Stimulated activated CD4-positive, alpha-beta T cell treated with anti-CD3 and anti-CD28 coated beads, TNF-alpha, amount 100 ng/mL, for 4 hours (primary cell): ENCODE measurements at regions not wholly inside any gene's neighbourhood (a gene's known extent, or its start where the extent isn't known, plus 50 kb on each side); places are given as distances from the start of the nearest gene placed in this dataset.
"Not testable (repeated sequence)": the region's sequence is repeated elsewhere in the genome, so short reads cannot be mapped to it uniquely, and the experiment has no call there.

Experiments used
- DNase-seq, 3 experiments: peaks; one replicate each; pipeline ENCODE4 v3.0.0-alpha.2; 2020; ENCODE audit warnings: low read depth in 3 of 3

DNA sequence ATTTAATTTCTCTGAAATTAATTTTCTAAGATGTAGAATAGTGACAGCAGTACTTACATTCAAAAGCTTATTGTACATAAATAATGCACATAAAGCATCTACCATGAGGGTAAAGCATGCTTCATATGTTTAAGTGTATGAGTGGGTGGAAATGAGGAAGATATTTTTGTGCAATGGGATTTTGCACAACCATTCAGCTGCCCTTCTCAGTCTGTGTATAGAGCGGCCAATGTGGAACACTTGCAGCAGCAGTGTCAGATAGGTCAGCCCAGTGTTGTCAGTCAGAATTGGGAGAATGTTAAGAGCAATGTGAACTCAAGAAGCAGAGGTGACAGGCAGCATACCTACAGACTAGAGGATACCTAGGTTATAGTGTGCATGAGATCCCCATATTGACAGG, 72.5 kb upstream of the ATP2B1 start:
- DNase-seq, result no peak

DNA sequence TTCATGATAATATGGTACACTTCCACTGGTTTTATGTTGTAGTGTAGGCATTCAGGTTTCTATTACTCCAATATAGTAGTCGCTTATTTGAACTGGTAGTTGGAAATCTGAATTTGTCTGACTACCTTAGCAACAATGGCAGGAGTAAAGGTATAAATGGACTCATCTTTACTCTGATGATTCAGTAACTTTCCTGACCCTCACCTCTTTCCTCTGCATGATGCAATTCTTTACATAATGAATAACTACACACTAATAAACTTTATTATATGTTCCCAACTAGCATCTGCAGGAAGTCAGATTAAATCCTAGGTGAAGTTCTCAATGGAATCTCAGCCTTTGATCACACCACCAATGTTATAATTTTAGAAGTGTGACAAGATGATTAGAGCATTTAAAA, 70.5 kb upstream of the ATP2B1 start:
- DNase-seq, result no peak

DNA sequence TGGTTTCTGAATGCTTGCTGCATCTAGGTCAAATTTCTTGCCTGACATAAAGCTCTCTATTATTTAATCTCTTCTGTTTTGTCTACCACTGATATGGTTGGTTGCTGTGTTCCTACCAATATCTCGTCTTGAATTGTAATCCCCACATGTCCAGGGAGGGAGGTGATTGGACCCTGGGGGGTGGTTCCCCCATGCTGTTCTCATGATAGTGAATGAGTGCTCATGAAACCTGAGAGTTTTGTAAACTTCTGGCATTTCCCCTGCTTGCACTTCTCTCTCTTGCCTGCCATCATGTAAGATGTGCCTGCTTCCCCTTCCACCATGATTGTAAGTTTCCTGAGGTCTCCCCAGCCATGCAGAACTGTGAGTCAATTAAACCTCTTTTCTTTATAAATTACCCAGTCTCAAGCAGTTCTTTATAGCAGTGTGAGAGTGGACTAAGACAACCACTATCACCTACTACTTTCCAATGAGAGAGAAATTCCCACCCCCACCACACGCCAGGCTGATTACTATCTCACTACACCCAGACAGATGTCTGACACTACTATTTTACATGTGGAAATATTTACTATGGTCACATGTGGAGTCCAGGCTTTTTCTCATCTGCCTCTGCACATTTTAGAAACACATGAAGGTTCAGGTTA, 69.2 kb upstream of the ATP2B1 start:
- DNase-seq, result no peak

DNA sequence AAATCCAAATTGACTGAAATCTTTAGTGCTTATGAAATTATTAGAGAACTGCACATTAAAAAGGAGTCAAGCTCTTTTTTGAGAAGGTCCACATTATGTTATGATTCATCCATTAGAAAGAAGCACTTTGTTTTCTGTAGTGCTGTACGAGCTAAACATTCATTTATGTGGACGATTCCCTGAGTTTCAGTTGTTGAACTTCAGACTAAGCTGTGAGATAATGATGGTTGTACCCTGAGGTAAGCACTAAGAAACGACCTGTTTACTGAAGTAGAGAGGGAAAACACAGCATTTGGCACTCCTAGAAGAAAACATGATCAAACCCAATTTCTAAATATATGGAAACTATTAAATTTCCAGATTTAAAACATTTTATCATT, 67.3 kb upstream of the ATP2B1 start:
- no peak for DNase-seq

DNA sequence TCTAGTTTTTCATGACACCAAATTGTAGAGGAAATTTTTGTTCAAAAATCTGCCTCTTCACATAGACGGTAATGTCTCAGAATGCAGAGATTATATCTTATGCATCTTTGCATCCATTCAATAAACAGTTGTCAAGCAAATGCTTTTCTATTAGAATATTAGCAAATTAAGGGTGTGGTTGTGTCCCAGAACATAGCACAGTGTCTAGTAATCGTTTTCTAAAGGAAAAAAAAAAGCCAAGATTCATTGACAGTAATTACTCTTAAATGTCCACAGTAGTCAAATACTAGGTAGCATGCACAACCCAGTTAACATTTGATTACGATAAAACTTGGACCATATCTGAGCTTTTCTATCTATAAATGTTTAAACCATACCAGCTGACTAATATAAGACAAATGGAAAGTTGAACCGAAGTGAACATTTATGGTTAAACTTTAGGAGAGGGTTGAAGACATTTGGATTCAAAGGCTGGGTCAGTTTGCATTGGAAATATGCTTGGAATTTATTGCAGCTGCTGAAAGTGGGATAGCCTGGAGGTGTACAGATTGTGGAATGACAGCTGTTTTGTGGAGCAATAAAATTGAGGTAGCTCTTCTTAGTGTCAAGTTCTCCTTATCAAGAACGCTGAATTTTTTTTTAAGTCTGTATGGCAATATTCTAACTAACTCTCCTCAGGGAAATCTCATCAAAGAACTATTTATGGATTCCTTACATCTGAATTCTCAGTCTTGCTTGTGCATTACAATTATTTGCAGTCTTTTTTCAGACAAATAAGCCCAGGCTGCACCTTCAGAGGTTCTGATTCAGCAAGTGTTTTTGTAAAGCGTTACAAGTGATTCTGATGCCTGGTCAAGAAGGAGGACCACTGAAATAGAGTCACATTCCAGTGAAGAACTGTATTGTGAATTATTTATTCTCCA, 66.7 kb upstream of the ATP2B1 start:
- no peak for DNase-seq

DNA sequence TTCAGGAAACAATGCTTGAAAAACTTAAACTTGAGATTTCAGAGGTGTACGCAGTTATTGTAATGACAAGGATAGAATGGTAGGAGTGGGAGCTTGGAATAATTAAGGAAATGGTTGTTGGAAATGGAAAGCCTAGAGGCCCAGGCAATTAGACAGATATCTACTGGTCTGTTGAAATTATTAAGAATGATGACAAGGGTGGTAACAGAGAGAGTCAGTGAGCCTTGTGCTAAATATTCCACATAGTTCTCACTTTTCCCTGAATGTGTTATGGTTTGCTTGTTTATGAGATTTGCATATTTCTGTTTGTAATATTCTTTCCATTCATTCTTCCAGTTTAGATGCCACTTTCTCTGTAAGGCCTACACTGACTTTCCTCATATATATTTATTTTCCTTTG, 66.0 kb upstream of the ATP2B1 start:
- DNase-seq, result no peak

DNA sequence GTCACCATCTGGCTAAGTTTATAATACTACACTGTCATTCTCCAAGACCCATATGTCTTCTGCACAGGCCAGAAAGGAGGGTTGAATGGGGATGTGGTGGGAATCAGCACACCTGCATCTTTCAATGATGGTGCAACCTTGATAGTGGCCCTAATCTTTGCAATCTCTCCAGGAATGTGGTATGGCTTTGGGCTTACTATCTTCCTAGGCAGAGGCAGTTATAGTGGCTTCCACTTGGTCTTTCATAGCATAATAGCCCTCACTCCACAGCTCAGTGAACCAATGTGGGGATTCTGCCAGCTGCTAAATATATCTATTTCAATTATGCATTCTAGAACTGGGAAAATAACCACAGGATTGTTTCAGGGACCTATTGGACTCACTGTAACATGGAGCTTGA, 61.8 kb upstream of the ATP2B1 start:
- DNase-seq, result no peak

DNA sequence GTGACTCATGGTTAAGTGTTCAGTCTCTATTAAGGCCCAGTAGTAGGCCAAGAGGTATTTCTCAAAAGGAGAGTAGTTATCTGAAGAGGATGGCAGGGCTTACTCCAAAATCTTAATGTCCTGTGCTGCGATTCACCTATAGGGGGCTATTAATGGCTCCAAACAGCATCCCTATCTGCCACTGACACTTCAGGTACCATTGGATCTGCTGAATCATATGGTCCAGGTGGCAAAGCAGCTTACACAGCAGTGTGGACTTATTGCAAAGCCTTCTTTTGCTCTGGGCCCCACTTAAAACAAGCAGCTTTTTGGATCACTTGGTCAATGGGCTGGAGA, 60.8 kb upstream of the ATP2B1 start:
- DNase-seq, result no peak

DNA sequence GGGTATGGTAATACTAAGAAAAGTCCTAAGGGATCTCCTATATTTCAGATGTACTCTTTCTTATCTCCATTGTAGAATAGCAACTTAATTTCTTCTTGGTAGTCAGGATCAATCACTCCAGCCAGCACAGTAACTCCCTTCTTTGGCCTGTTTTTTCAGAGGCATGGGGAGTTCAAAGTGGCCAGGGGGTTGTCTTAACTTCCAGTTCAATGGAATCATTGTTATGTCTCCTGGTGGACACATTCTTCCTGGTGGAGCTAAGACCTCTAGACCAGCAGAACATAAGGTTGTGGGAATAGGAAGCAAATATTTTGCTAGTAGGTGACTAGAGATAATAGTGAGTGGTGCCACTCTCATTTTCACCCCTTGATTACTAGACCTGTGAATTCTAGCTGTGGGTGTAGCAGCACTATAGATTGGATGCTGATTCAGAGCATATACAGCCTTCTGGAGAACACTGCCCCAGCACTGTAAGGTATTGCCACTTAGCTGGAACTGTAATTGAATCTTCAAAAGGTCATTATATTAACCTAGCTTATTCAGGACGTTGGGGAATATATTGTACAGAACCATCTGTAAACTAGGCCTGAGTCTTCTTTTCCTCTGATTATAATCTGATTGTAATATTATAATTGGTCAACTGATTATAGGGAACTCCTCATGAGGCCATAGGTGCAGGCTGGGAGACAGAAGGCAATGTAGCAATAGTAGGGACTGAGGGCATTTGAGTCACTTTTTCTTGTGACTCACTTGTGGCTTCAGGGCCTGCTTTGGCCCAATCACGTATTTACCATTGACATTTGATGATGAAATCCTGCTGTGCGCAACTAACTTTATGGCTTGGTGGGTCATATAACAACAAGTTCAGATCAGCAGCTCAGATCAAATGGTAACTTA, 60.2 kb upstream of the ATP2B1 start:
- DNase-seq, result no peak

DNA sequence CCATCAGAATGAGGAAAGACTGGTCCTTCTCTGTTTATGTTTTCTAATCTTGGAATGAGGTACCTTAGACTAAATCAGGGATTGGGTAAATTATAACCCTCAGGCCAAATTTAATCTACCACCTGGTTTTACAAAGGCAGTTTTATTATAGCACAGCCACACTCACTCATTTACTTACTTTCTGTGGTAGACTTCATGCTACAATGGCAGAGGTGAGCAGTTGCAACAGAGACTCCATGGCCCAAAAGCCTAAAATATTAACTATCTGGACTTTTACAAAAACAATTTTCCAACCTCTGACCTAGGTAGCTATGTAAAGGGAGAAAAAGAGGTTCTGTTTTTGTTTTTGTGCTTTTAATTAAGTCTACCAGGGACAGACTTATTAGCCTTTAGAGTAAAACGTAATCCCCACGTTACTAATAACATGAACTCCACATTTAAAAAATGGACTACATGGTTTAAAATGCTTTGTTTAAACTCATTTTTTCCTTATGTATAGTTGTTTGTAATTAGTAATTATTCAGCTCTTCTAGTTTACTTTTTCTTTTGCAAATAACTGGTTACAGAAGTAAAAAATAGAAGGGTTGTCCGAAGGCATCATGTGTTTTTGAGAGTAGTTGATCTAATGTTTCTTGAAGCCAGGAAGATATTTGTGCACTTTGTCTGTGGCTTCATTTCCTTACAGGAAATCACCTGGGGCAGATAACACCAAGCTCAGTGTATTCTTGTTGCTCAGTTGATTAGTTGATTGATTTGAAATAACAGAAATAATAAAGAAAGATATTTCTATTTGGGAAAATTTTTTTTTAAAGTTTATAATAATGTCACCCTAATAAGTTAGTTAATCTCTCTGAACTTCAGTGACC, 57.6 kb upstream of the ATP2B1 start:
- DNase-seq, result no peak

DNA sequence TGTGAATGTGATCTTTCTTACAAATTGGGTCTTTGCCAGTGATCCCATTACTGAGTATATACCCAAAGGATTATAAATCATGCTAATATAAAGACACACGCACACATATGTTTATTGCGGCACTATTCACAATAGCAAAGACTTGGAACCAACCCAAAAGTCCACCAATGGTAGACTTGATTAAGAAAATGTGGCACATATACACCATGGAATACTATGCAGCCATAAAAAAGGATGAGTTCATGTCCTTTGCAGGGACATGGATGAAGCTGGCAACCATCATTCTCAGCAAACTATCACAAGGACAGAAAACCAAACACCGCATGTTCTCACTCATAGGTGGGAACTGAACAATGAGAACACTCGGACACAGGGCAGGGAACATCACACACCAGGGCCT, 55.5 kb upstream of the ATP2B1 start:
- DNase-seq, result not testable (repeated sequence)

DNA sequence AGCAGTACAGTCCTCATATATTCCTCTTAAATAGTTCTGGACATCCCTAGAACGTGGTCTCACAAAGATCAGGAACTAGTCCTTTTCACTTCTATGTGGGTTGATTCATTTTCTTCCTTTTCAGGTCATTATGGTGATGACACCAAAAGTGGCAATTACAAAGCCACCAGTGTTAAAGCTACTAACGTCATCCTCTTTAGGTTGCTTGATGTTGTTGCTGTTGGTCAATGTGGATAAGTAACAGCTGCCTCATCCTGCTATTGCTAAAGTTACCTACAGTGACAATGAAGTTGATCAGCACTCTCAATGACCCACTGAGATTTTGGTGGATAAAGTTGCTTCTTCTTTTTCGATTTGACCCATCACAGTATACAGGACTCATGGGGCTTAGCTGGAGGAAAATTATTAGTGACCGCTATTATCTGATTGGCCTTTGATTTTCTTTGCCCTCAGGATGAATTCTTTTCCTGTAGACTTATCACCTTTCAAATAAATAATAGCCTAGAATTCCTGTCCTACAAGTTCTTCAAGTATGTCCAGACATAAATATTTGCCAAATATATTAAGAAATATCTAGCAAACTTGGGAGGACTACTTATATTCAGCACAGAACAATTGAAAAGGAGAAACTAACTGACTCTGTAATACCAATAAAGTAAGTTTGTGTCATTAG, 54.0 kb upstream of the ATP2B1 start:
- no peak for DNase-seq

DNA sequence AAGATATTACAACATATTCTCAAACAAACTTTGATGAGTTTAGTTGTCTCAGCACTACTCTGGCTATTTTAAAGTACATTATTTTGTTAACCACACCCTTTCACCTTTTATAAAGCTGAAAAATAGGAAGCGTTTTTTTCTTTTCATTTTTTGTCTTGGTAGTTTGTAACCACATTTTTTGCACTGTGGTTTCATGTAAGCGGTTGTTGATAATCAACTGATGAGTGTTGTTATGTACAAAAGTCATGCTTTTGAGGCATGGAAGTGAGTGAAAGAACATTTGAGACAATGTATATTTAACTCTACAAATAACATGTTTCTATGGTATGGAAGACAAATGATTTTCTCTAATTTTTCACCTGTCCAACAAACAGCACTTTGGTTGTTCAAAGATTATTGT, 52.1 kb upstream of the ATP2B1 start:
- DNase-seq, result no peak
